SJCRH30 (cell line): ENCODE measurements at regions not wholly inside any gene's neighbourhood (a gene's known extent, or its start where the extent isn't known, plus 50 kb on each side); places are given as distances from the start of the nearest gene placed in this dataset.
A peak's percentile ranks its signal among the peaks of the same experiment; 100 is the strongest.

Experiments used
- DNase-seq, 2 experiments: peaks; one replicate each; pipeline ENCODE4 v3.0.0-alpha.2; 2015 to 2020
- H3K27ac ChIP-seq: fragments of 250-450 bp; sonication (Bioruptor Pico); 2 replicates; pipeline ENCODE4 v1.5.1; 2020; ENCODE audit warnings: mild to moderate bottlenecking, moderate library complexity
- H3K27me3 ChIP-seq: fragments of 250-450 bp; sonication (Bioruptor Pico); 2 replicates; pipeline ENCODE4 v1.5.1; 2020; ENCODE audit warnings: mild to moderate bottlenecking, moderate library complexity
- H3K36me3 ChIP-seq: fragments of 250-450 bp; sonication (Bioruptor Pico); 2 replicates; pipeline ENCODE4 v1.5.1; 2020; ENCODE audit warnings: mild to moderate bottlenecking, moderate library complexity
- H3K4me1 ChIP-seq: fragments of 250-450 bp; sonication (Bioruptor Pico); 2 replicates; pipeline ENCODE4 v1.5.1; 2020; ENCODE audit warnings: mild to moderate bottlenecking, moderate library complexity
- H3K4me3 ChIP-seq: fragments of 250-450 bp; sonication (Bioruptor Pico); 2 replicates; pipeline ENCODE4 v1.5.1; 2020; ENCODE audit warnings: mild to moderate bottlenecking, moderate library complexity
- H3K9me3 ChIP-seq: fragments of 250-450 bp; sonication (Bioruptor Pico); replicated peaks from 2 replicates; pipeline ENCODE4 v1.5.1; 2020; ENCODE audit warnings: mild to moderate bottlenecking, moderate library complexity

GRCh38 chr13:68048802-68049359 lies 818.7 kb upstream of the PCDH9 start:
- no peak for DNase-seq
- Histone ChIP-seq H3K27ac (no peak overlapping the region), H3K36me3 (no peaks in the 10 kb centered on the region), H3K4me1 (no peaks in the 10 kb centered on the region), H3K27me3 (no peaks in the 10 kb centered on the region), H3K4me3 (no peak overlapping the region), H3K9me3 (no peaks in the 10 kb centered on the region)

- no peak for DNase-seq
- Histone ChIP-seq H3K4me1 (no peaks in the 10 kb centered on the region), H3K27me3 (no peaks in the 10 kb centered on the region), H3K27ac (no peak overlapping the region), H3K4me3 (no peak overlapping the region), H3K36me3 (no peaks in the 10 kb centered on the region), H3K9me3 (no peaks in the 10 kb centered on the region)
These were observed 817.8 kb upstream of the PCDH9 start for GRCh38 chr13:68047889-68048288.

- Histone ChIP-seq H3K4me1 (no peaks in the 10 kb centered on the region), H3K27ac (no peak overlapping the region), H3K36me3 (no peaks in the 10 kb centered on the region), H3K9me3 (no peaks in the 10 kb centered on the region), H3K4me3 (no peak overlapping the region), H3K27me3 (no peaks in the 10 kb centered on the region)
- DNase-seq = no peak
These were observed 816.8 kb upstream of the PCDH9 start for GRCh38 chr13:68046903-68047302.

- H3K36me3 ChIP-seq = no peaks in the 10 kb centered on the region
- no peak overlapping the region for H3K4me3 ChIP-seq
- H3K27ac ChIP-seq = no peak overlapping the region
- H3K9me3 ChIP-seq = no peaks in the 10 kb centered on the region
- peak in 1 of 2 experiments; percentile 33 for DNase-seq
- peaks cover 40% of the 10 kb centered on the region for H3K4me1 ChIP-seq
- no peaks in the 10 kb centered on the region for H3K27me3 ChIP-seq
These were observed 800.1 kb upstream of the PCDH9 start for GRCh38 chr13:68030152-68030809.

GRCh38 chr13:68028701-68029100 lies 798.6 kb upstream of the PCDH9 start:
- DNase-seq = peak in 1 of 2 experiments; percentile 11
- H3K27me3 ChIP-seq = no peaks in the 10 kb centered on the region
- H3K4me3 ChIP-seq = no peak overlapping the region
- peaks cover 40% of the 10 kb centered on the region for H3K4me1 ChIP-seq
- H3K9me3 ChIP-seq = no peaks in the 10 kb centered on the region
- no peaks in the 10 kb centered on the region for H3K36me3 ChIP-seq
- H3K27ac ChIP-seq = no peak overlapping the region; the same call in 1 of the 2 replicates

- Histone ChIP-seq H3K4me1 (peaks cover 40% of the 10 kb centered on the region), H3K9me3 (no peaks in the 10 kb centered on the region; the same call in 1 of the 2 replicates)
These were observed 797.2 kb upstream of the PCDH9 start for GRCh38 chr13:68027306-68027705.

GRCh38 chr13:68026077-68026476 lies 795.9 kb upstream of the PCDH9 start:
- Histone ChIP-seq H3K4me1 (peaks cover 40% of the 10 kb centered on the region), H3K4me3 (no peak overlapping the region), H3K27me3 (no peaks in the 10 kb centered on the region), H3K9me3 (no peaks in the 10 kb centered on the region; the same call in 1 of the 2 replicates), H3K27ac (no peak overlapping the region), H3K36me3 (no peaks in the 10 kb centered on the region)
- no peak for DNase-seq

More at GRCh38 chr13:68027306-68027705, 797.2 kb upstream of the PCDH9 start:
- Histone ChIP-seq H3K27ac (peak overlapping the region; percentile 67), H3K27me3 (no peaks in the 10 kb centered on the region), H3K36me3 (no peaks in the 10 kb centered on the region), H3K4me3 (no peak overlapping the region)
- DNase-seq = peak; percentile 75 to 88

- no peak for DNase-seq
- no peaks in the 10 kb centered on the region for H3K27me3 ChIP-seq
- no peak overlapping the region for H3K27ac ChIP-seq
- H3K9me3 ChIP-seq = no peaks in the 10 kb centered on the region; the same call in 1 of the 2 replicates
- peaks cover 39% of the 10 kb centered on the region for H3K4me1 ChIP-seq
- no peak overlapping the region for H3K4me3 ChIP-seq
- H3K36me3 ChIP-seq = no peaks in the 10 kb centered on the region
These were observed 795.5 kb upstream of the PCDH9 start for GRCh38 chr13:68025604-68026003.

GRCh38 chr13:68023838-68024581 lies 793.9 kb upstream of the PCDH9 start:
- H3K27me3 ChIP-seq = no peaks in the 10 kb centered on the region
- H3K4me3 ChIP-seq = no peak overlapping the region
- H3K9me3 ChIP-seq = no peaks in the 10 kb centered on the region; the same call in 1 of the 2 replicates
- DNase-seq = no peak
- no peaks in the 10 kb centered on the region for H3K36me3 ChIP-seq
- H3K4me1 ChIP-seq = peaks cover 28% of the 10 kb centered on the region
- no peak overlapping the region for H3K27ac ChIP-seq

GRCh38 chr13:68019901-68020300 lies 789.8 kb upstream of the PCDH9 start:
- no peaks in the 10 kb centered on the region for H3K27me3 ChIP-seq
- H3K27ac ChIP-seq = no peak overlapping the region
- H3K4me3 ChIP-seq = no peak overlapping the region
- DNase-seq = no peak
- H3K36me3 ChIP-seq = no peaks in the 10 kb centered on the region
- H3K9me3 ChIP-seq = no peaks in the 10 kb centered on the region; the same call in 1 of the 2 replicates
- H3K4me1 ChIP-seq = no peaks in the 10 kb centered on the region

- Histone ChIP-seq H3K4me3 (no peak overlapping the region), H3K27me3 (no peaks in the 10 kb centered on the region), H3K4me1 (no peaks in the 10 kb centered on the region), H3K27ac (no peak overlapping the region), H3K9me3 (0 out of 2 replicates have a peak, but pooled peaks cover 3% of the 10 kb centered on the region), H3K36me3 (no peaks in the 10 kb centered on the region)
- DNase-seq = no peak
These were observed 779.4 kb upstream of the PCDH9 start for GRCh38 chr13:68009546-68009945.

GRCh38 chr13:68007576-68007975 lies 777.4 kb upstream of the PCDH9 start:
- Histone ChIP-seq H3K4me3 (no peak overlapping the region), H3K9me3 (0 out of 2 replicates have a peak, but pooled peaks cover 6% of the 10 kb centered on the region), H3K4me1 (no peaks in the 10 kb centered on the region), H3K36me3 (no peaks in the 10 kb centered on the region), H3K27me3 (no peaks in the 10 kb centered on the region), H3K27ac (no peak overlapping the region)
- DNase-seq = no peak

GRCh38 chr13:67996101-67996500 lies 766.0 kb upstream of the PCDH9 start:
- H3K36me3 ChIP-seq = no peaks in the 10 kb centered on the region; the same call in 1 of the 2 replicates
- no peak overlapping the region for H3K4me3 ChIP-seq
- no peaks in the 10 kb centered on the region for H3K4me1 ChIP-seq
- DNase-seq = no peak
- no peak overlapping the region for H3K27ac ChIP-seq
- no peaks in the 10 kb centered on the region for H3K27me3 ChIP-seq
- H3K9me3 ChIP-seq = no peaks in the 10 kb centered on the region

GRCh38 chr13:67990868-67991267 lies 760.7 kb upstream of the PCDH9 start:
- no peaks in the 10 kb centered on the region; the same call in 1 of the 2 replicates for H3K9me3 ChIP-seq

GRCh38 chr13:67986234-67986633 lies 756.1 kb upstream of the PCDH9 start:
- no peak overlapping the region for H3K4me3 ChIP-seq
- no peak for DNase-seq
- no peaks in the 10 kb centered on the region; the same call in 1 of the 2 replicates for H3K27me3 ChIP-seq
- H3K27ac ChIP-seq = no peak overlapping the region
- no peaks in the 10 kb centered on the region for H3K36me3 ChIP-seq
- no peaks in the 10 kb centered on the region; the same call in 1 of the 2 replicates for H3K9me3 ChIP-seq
- H3K4me1 ChIP-seq = no peaks in the 10 kb centered on the region; the same call in 1 of the 2 replicates

More at GRCh38 chr13:67990868-67991267, 760.7 kb upstream of the PCDH9 start:
- no peak for DNase-seq
- Histone ChIP-seq H3K27ac (no peak overlapping the region), H3K27me3 (no peaks in the 10 kb centered on the region), H3K4me3 (no peak overlapping the region), H3K4me1 (no peaks in the 10 kb centered on the region), H3K36me3 (no peaks in the 10 kb centered on the region)
